K562 (cell line): ENCODE measurements at regions not wholly inside any gene's neighbourhood (a gene's known extent, or its start where the extent isn't known, plus 50 kb on each side); places are given as distances from the start of the nearest gene placed in this dataset.

Source experiments
- BHLHE40 ChIP-seq: IDR thresholded peaks from 2 replicates; pipeline ENCODE4 v1.6.1; 2011; ENCODE audit warnings: low read length, improper control_type of control experiment
- CEBPG ChIP-seq, 3 experiments: fragments of 200-800 bp in 1 of 3; sonication (Bioruptor generic) in 1 of 3; sonication (generic) in 1 of 3; formaldehyde crosslinking in 1 of 3; IDR thresholded peaks in 2 of 3; conservative IDR thresholded peaks in 1 of 3; 2 replicates each; pipeline versions ENCODE4 v1.6.1 to v1.8.0; 2016 to 2022; ENCODE audit warnings: missing compliant biosample characterization in 2 of 3, missing genetic modification characterization in 2 of 3, mild to moderate bottlenecking in 1 of 3, missing genetic modification reagents in 1 of 3
- DNMT1 ChIP-seq: fragments of 450-650 bp; IDR thresholded peaks from 2 replicates; pipeline ENCODE4 v1.6.1; 2016; ENCODE audit warnings: antibody characterized with exemption, mild to moderate bottlenecking
- EZH2 ChIP-seq: IDR thresholded peaks from 2 replicates; pipeline ENCODE4 v1.6.1; 2012; ENCODE audit warnings: low read depth, mild to moderate bottlenecking, inconsistent platforms, low read length, borderline replicate concordance
- MTA2 ChIP-seq: fragments of 450-650 bp; IDR thresholded peaks from 2 replicates; pipeline ENCODE4 v1.6.1; 2016; ENCODE audit warnings: low read depth
- SMARCB1 ChIP-seq: IDR thresholded peaks from 2 replicates; pipeline ENCODE4 v1.6.1; 2011; ENCODE audit warnings: improper control_type of control experiment, low read depth; ENCODE audit not compliant: insufficient read length
- SRSF1 ChIP-seq: fragments of 200-400 bp; formaldehyde crosslinking; IDR thresholded peaks from 2 replicates; pipeline ENCODE4 v1.6.1; 2017; ENCODE audit warnings: mild to moderate bottlenecking, low read depth, low read length, moderate library complexity
- TARDBP ChIP-seq: fragments of 450-650 bp; IDR thresholded peaks from 2 replicates; pipeline ENCODE4 v1.6.1; 2016
- ZNF408 ChIP-seq: fragments of 250-450 bp; sonication (Bioruptor Pico); IDR thresholded peaks from 2 replicates; pipeline ENCODE4 v1.4.0; 2020; ENCODE audit warnings: low read depth, mild to moderate bottlenecking, moderate library complexity
- TF ChIP-seq, protein P1 (sequence below): sonication (generic); formaldehyde crosslinking; IDR thresholded peaks from 2 replicates; pipeline ENCODE4 v1.9.0; 2022; ENCODE audit warnings: mild to moderate bottlenecking, missing genetic modification reagents
- TF ChIP-seq, protein P2 (sequence below): IDR thresholded peaks from 3 replicates; pipeline ENCODE4 v1.6.1; 2011; ENCODE audit warnings: borderline replicate concordance, mild to moderate bottlenecking, moderate library complexity; ENCODE audit not compliant: insufficient read length; ENCODE audit errors: extremely low read depth
- TF ChIP-seq, protein P3 (sequence below): sonication (generic); formaldehyde crosslinking; IDR thresholded peaks from 2 replicates; pipeline ENCODE4 v1.8.1; 2022; ENCODE audit warnings: missing genetic modification reagents

DNA sequence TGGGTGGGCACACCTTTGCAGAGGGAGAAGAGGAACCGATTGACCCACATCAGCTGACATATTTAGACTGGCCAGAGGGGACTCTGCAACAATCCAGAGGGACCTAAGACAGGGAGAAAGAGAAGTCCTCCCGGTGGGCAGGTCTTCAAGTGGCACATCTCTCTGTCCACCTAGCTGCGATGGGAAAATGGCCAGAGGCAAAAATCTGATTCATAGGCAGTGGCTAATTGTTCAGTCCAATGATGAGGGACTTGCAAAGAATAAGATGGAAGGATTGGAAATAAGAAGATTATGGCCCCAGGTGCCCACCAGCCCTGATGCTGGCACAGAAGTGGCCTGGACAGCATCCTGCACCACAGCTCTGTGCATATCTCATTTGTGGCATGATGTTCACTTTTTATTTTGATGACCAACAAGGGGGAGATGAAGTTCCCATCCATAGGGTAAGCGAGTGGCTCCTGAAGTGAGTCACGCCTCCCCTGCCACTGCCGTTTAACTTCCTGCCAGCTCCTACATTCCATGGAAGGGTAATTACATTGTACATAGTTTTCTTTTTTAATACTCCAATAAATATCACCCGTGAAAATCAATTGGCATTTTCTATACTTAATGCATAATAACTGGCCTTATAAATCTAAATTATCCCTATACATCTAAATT, 659.6 kb downstream of the MATN1 start:
- TF ChIP-seq TARDBP (no peak), DNMT1 (no peak), MTA2 (no peak), SMARCB1 (no peak), CEBPG (CRISPR knock-in tag; IDR thresholded peaks at IDR 0.05) (no peak), CEBPG (tag; conservative IDR thresholded peaks at IDR 0.05 in 1 of 2, IDR thresholded peaks at IDR 0.05 in 1 of 2) (no peak), BHLHE40 (no peak), ZNF408 (CRISPR knock-in tag) (no peak), SRSF1 (no peak), EZH2 (no peak)
- TF ChIP-seq, protein P1, sequence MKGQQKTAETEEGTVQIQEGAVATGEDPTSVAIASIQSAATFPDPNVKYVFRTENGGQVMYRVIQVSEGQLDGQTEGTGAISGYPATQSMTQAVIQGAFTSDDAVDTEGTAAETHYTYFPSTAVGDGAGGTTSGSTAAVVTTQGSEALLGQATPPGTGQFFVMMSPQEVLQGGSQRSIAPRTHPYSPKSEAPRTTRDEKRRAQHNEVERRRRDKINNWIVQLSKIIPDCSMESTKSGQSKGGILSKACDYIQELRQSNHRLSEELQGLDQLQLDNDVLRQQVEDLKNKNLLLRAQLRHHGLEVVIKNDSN (CRISPR knock-in tag): no peak
- TF ChIP-seq, protein P2, sequence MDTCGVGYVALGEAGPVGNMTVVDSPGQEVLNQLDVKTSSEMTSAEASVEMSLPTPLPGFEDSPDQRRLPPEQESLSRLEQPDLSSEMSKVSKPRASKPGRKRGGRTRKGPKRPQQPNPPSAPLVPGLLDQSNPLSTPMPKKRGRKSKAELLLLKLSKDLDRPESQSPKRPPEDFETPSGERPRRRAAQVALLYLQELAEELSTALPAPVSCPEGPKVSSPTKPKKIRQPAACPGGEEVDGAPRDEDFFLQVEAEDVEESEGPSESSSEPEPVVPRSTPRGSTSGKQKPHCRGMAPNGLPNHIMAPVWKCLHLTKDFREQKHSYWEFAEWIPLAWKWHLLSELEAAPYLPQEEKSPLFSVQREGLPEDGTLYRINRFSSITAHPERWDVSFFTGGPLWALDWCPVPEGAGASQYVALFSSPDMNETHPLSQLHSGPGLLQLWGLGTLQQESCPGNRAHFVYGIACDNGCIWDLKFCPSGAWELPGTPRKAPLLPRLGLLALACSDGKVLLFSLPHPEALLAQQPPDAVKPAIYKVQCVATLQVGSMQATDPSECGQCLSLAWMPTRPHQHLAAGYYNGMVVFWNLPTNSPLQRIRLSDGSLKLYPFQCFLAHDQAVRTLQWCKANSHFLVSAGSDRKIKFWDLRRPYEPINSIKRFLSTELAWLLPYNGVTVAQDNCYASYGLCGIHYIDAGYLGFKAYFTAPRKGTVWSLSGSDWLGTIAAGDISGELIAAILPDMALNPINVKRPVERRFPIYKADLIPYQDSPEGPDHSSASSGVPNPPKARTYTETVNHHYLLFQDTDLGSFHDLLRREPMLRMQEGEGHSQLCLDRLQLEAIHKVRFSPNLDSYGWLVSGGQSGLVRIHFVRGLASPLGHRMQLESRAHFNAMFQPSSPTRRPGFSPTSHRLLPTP: no peak
- TF ChIP-seq, protein P3, sequence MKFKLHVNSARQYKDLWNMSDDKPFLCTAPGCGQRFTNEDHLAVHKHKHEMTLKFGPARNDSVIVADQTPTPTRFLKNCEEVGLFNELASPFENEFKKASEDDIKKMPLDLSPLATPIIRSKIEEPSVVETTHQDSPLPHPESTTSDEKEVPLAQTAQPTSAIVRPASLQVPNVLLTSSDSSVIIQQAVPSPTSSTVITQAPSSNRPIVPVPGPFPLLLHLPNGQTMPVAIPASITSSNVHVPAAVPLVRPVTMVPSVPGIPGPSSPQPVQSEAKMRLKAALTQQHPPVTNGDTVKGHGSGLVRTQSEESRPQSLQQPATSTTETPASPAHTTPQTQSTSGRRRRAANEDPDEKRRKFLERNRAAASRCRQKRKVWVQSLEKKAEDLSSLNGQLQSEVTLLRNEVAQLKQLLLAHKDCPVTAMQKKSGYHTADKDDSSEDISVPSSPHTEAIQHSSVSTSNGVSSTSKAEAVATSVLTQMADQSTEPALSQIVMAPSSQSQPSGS (CRISPR knock-in tag): no peak
